Neuron (in vitro differentiated cells): ENCODE measurements at regions not wholly inside any gene's neighbourhood (a gene's known extent, or its start where the extent isn't known, plus 50 kb on each side); places are given as distances from the start of the nearest gene placed in this dataset.
"Not testable (repeated sequence)": the region's sequence is repeated elsewhere in the genome, so short reads cannot be mapped to it uniquely, and the experiment has no call there.

ENCODE experiments used
- H2AFZ ChIP-seq: one replicate; pipeline ENCODE4 v1.6.1; 2013; ENCODE audit warnings: low read depth, mild to moderate bottlenecking, inconsistent platforms, low read length, moderate library complexity
- H3K27me3 ChIP-seq: one replicate; pipeline ENCODE4 v1.6.1; 2013; ENCODE audit warnings: low read length; ENCODE audit not compliant: insufficient read depth
- H3K36me3 ChIP-seq: one replicate; pipeline ENCODE4 v1.6.1; 2013; ENCODE audit warnings: low read length; ENCODE audit not compliant: insufficient read depth
- H3K4me1 ChIP-seq: one replicate; pipeline ENCODE4 v1.6.1; 2013; ENCODE audit warnings: low read length; ENCODE audit not compliant: insufficient read depth
- H3K4me3 ChIP-seq: 2 replicates; pipeline ENCODE4 v1.5.1; 2013; ENCODE audit warnings: mild to moderate bottlenecking, low read length, moderate library complexity
- H3K9me3 ChIP-seq: one replicate; pipeline ENCODE4 v1.6.1; 2013; ENCODE audit warnings: low read length

DNA sequence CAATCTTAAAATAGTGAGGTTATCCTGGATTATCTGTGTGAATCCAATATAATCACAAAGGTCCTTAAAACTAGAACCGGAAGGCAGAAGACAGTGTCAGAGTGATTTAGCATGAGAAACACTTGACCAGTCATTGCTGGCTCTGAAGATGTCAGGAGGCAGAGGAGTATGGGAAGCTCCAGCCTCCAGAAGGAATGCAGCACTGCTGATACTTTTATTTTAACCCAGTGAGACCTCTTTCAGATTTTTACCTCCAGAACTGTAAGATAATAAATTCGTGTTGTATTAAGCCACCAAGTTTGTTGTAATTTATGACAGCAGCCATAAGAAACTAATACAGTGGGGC, 134.4 kb upstream of the ZC3H12C start:
- H3K9me3 ChIP-seq = no peaks in the 10 kb centered on the region
- H3K36me3 ChIP-seq = no peaks in the 10 kb centered on the region
- no peak overlapping the region for H3K4me3 ChIP-seq

DNA sequence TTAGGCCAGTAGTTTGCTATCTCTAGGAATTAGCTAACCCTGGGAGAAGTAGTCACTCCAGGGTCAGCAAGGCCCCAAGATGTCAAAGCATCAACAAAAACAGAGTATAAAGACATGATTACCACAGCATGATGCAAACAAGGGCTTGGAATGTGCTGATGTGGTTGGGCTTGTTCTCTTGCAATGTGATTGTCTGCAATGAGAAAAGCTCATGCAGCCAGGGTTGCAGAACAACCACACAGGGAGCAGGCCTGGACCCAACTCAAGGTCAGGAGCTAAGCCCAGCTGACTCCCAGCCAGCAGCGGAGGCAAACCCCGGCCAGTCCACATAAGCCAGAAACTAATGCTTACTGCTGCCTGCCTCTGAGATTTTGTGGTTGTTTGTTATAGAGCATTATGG, 132.4 kb upstream of the ZC3H12C start:
- H3K4me1 ChIP-seq = peaks cover 28% of the 10 kb centered on the region
- no peaks in the 10 kb centered on the region for H3K9me3 ChIP-seq
- H3K4me3 ChIP-seq = no peak overlapping the region

More for the DNA sequence above, 134.4 kb upstream of the ZC3H12C start:
- Histone ChIP-seq H2AFZ (no peak overlapping the region), H3K4me1 (peaks cover 28% of the 10 kb centered on the region), H3K27me3 (no peaks in the 10 kb centered on the region)

DNA sequence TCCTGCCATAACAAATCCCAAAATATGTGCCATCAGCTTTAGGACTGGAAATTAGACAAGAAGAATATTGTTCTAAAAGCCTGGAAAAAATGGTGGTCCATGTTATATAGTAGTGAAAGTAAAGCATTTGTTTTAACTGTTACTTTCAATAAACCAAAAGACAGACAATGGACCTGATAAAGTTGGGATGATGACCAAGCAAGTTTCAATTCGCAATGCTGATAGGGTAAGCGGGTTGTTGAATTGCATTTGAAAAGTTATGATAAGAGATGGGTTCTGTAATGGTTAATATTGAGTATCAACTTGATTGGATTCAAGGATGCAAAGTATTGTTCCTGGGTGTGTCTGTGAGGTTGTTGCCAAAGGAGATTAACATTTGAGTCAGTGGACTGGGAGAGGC, 131.9 kb upstream of the ZC3H12C start:
- peaks cover 26% of the 10 kb centered on the region for H3K4me1 ChIP-seq
- H3K27me3 ChIP-seq = no peaks in the 10 kb centered on the region
- no peaks in the 10 kb centered on the region for H3K9me3 ChIP-seq
- no peak overlapping the region for H2AFZ ChIP-seq
- no peak overlapping the region for H3K4me3 ChIP-seq
- H3K36me3 ChIP-seq = no peaks in the 10 kb centered on the region

More for the DNA sequence above, 132.4 kb upstream of the ZC3H12C start:
- H2AFZ ChIP-seq = no peak overlapping the region
- no peaks in the 10 kb centered on the region for H3K36me3 ChIP-seq
- no peaks in the 10 kb centered on the region for H3K27me3 ChIP-seq

DNA sequence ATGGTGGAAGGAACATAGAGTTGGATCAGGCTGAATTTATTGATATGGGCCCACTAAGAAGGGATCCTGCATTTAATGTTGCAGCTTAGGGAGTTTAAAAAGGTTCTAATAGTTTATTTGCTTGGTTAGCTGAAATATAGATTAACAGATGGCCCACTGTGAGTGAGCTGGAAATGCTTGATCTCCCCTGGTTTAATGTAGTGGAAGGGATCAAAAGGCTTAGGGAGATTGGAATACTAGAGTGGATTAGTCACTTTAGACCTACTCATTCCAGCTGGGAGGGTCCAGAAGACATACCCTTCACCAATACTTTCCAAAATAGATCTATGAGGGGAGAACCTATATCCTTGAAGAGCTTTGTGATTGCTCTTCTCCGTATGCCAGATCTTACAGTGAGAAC, 130.1 kb upstream of the ZC3H12C start:
- H3K27me3 ChIP-seq = no peaks in the 10 kb centered on the region
- no peak overlapping the region for H2AFZ ChIP-seq
- H3K4me1 ChIP-seq = peaks cover 19% of the 10 kb centered on the region
- H3K4me3 ChIP-seq = no peak overlapping the region
- no peaks in the 10 kb centered on the region for H3K9me3 ChIP-seq
- no peaks in the 10 kb centered on the region for H3K36me3 ChIP-seq

DNA sequence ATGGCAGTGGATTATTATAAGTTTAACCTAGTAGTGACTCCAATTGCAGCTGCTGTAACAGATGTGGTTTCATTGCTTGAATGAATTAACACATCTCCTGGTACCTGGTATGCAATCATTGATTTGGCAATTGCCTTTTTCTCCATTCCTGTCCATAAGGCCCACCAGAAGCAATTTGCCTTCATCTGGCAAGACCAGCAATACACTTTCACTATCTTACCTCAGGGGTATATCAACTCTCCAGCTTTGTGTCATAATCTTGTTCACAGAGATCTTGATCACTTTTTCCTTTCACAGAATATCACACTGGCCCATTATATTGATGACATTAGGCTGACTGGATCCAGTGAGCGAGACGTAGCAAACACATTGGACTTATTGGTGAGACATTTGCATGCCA, 128.7 kb upstream of the ZC3H12C start:
- no peaks in the 10 kb centered on the region for H3K9me3 ChIP-seq
- no peak overlapping the region for H2AFZ ChIP-seq
- H3K36me3 ChIP-seq = no peaks in the 10 kb centered on the region
- H3K4me1 ChIP-seq = peaks cover 14% of the 10 kb centered on the region
- no peak overlapping the region for H3K4me3 ChIP-seq
- no peaks in the 10 kb centered on the region for H3K27me3 ChIP-seq

DNA sequence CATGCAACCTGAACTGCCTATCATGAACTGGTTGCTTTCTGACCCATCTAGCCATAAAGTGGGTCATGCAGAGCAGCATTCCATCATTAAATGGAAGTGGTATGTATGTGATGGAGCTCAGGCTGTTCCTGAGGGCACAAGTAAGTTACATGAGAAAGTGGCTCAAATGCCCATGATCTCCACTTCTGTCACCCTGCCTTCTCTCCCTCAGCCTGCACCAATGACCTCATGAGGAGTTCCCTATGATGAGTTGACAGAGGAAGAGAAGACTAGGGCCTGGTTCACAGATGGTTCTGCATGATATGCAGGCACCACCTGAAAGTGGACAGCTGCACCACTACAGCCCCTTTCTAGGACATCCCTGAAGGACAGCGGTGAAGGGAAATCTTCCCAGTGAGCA, 127.7 kb upstream of the ZC3H12C start:
- H3K9me3 ChIP-seq, H3K4me1 ChIP-seq, H3K27me3 ChIP-seq, H3K4me3 ChIP-seq, H3K36me3 ChIP-seq, H2AFZ ChIP-seq: not testable (repeated sequence)

DNA sequence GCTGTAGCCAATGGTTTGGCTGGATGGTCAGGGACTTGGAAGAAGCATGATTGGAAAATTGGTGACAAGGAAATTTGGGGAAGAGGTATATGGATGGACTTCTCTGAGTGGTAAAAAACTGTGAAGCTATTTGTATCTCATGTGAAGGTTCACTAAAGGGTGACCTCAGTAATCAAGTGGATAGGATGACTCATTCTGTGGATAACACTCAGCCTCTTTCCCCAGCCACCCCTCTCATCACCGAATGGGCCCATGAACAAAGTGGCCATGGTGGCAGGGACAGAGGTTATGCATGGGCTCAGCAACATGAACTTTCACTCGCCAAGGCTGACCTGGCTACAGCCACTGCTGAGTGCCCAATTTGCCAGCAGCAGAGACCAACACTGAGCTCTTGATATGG, 127.3 kb upstream of the ZC3H12C start:
- not testable (repeated sequence) for H2AFZ ChIP-seq, H3K36me3 ChIP-seq, H3K4me1 ChIP-seq, H3K4me3 ChIP-seq, H3K9me3 ChIP-seq, H3K27me3 ChIP-seq

DNA sequence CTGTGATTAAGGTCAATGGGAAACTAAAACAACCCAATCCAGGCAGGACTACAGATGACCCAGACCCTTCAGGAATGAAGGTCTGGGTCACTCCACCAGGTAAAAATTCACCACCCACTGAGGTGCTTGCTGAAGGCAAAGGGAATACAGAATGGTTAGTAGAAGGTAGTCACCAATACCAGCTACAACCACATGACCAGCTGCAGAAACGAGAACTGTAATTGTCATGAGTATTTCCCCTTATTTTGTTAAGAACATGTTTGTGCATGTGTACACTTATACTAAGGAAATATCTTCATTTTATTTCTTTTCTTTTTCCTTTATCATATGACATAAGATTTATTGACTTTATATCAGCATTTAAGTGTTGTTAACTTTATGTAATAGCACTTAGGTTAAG, 126.1 kb upstream of the ZC3H12C start:
- H3K9me3 ChIP-seq, H2AFZ ChIP-seq, H3K27me3 ChIP-seq, H3K4me3 ChIP-seq, H3K4me1 ChIP-seq, H3K36me3 ChIP-seq: not testable (repeated sequence)

DNA sequence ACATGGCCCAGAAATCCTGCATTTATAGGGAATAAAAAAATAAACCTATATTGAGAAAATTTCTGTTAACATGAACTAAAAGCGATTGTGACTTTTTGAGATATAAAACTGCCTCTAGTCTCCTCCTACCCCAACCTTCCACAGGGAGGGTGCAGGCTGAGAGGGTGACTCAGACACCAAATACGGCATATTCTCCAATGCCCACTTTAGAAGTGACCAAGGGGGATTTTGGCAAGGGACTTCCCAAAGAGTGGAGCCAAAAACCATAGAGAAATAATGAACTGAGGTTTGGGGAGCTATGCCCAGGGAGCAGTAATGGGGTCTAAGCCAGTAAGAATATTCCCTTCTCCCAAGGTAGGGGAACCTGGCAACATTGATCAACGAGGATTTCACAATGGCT, 124.9 kb upstream of the ZC3H12C start:
- Histone ChIP-seq H3K4me1 (peaks cover 3% of the 10 kb centered on the region), H3K9me3 (no peaks in the 10 kb centered on the region), H3K36me3 (no peaks in the 10 kb centered on the region), H3K27me3 (no peaks in the 10 kb centered on the region), H3K4me3 (no peak overlapping the region), H2AFZ (no peak overlapping the region)

DNA sequence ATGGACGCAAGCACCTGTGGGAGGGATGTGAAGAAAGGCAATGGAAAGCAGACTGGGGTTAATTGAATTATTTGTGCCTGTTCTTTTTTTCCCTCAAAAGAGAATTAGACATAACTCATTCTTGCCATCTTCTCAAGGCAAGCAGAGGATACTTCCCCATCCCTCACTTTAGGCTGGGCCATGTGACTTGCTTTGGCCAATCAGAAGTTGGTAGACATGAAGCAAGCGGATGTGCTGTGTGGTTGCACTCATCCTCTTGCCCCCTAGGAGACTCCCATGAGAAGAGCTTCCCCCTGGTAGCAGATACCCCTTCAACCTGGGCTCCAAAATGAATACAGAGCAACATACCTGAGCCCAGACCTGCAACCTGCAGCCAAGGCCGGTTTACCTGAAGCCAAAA, 124.4 kb upstream of the ZC3H12C start:
- Histone ChIP-seq H3K27me3 (no peaks in the 10 kb centered on the region), H3K36me3 (no peaks in the 10 kb centered on the region), H3K9me3 (no peaks in the 10 kb centered on the region), H2AFZ (no peak overlapping the region), H3K4me3 (no peak overlapping the region), H3K4me1 (peaks cover 3% of the 10 kb centered on the region)

DNA sequence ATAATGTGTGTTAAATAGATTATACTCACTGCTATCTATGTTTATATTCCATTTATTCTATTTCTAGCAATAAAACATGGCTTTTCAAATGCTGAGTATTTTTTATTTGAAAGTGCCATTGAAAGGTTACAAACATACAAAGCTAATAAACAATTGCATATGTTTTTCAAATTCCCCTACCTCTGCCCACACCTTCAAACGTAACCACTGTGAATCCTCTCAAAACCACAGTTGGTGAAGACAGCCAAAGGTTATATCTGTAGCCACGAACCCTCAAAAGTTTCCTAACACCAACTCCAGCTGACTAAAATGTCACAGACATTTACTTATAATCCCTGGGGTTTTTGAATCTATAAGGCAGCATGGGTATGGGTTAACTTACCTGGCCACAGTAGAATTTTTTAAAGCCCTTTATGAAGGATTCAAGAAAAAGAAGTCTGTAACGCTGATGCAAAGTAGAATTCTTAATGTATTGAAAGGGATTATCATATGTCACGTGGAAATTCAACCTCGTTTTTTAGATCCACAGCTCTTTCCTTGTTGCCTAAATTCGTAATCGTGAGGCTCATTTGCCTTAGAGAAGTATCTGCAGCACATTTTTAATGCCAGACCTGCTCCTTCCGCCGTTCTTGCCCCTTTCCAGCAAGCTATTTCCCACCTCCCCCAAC, 122.5 kb upstream of the ZC3H12C start:
- Histone ChIP-seq H2AFZ (no peak overlapping the region), H3K27me3 (no peaks in the 10 kb centered on the region), H3K4me1 (peaks cover 3% of the 10 kb centered on the region), H3K9me3 (no peaks in the 10 kb centered on the region), H3K36me3 (no peaks in the 10 kb centered on the region), H3K4me3 (no peak overlapping the region)

DNA sequence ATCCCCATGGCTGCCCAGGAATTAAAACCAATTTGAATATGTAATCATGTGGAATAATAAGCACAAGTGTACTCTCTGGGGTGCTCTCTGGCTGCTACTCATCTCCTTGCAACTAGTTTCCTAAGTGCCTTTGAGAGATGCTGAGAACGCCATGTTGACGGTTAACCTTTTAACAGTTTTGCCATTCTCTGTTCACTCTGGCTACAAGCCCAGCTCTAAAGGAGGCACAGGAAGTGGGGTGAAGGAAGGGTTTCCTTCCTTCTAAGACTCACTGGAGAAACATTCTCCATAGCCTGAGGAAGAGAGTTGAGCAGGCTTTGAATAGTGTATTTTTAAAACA, 122.0 kb upstream of the ZC3H12C start:
- Histone ChIP-seq H3K9me3 (no peaks in the 10 kb centered on the region), H2AFZ (no peak overlapping the region), H3K4me3 (no peak overlapping the region), H3K36me3 (no peaks in the 10 kb centered on the region), H3K27me3 (no peaks in the 10 kb centered on the region), H3K4me1 (peaks cover 3% of the 10 kb centered on the region)

DNA sequence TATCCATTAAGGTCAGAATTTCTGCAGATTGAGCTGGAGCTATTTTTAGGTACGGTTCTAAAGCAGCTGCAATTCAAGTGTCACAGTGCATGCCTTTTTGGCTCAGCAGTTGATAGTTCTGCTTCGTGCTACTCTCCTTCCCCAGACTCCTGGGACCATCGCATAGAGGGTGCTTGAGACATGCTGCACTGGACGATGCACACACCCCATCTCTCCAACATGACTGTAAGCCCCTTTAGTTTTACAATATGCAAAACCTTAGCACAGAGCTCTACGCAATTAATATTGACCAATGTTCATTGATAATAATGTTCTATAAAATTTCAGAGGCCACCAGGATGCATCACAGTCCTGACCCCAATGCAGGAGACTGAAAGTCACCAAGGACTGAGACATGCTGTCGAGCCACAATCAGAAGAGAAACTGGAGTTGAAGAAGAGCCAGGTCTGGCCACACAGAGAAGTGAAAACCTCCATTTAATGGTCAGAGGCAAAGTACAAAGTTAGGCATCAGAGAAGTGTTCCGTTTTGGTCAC, 120.9 kb upstream of the ZC3H12C start:
- Histone ChIP-seq H3K4me1 (peaks cover 3% of the 10 kb centered on the region), H3K36me3 (no peaks in the 10 kb centered on the region), H3K9me3 (no peaks in the 10 kb centered on the region), H3K4me3 (no peak overlapping the region), H2AFZ (no peak overlapping the region), H3K27me3 (no peaks in the 10 kb centered on the region)

DNA sequence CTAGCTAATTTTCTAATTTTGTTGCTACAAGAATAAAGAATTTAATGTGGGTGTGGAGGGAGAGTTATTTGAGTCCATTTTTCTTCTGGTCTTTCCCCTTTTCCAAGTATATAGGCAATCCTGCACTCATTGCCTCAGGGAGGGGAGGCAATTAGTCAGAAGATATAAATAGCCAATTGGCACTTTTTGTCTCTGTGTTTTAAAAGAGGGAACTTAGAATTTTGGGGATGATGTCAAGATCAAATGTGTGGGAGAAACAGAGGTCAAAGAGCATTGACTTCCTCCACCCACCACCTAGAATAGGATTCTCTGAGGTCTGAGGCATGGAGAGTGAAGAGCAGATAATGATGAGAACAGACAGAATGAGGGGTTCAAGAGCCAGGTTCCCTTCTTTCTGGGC, 120.3 kb upstream of the ZC3H12C start:
- H3K4me1 ChIP-seq = peaks cover 3% of the 10 kb centered on the region
- no peak overlapping the region for H2AFZ ChIP-seq
- no peaks in the 10 kb centered on the region for H3K9me3 ChIP-seq
- no peaks in the 10 kb centered on the region for H3K27me3 ChIP-seq
- no peak overlapping the region for H3K4me3 ChIP-seq
- H3K36me3 ChIP-seq = no peaks in the 10 kb centered on the region
